ENCODE measurements at regions not wholly inside any gene's neighbourhood (a gene's known extent, or its start where the extent isn't known, plus 50 kb on each side); places are given as distances from the start of the nearest gene placed in this dataset.

DNA sequence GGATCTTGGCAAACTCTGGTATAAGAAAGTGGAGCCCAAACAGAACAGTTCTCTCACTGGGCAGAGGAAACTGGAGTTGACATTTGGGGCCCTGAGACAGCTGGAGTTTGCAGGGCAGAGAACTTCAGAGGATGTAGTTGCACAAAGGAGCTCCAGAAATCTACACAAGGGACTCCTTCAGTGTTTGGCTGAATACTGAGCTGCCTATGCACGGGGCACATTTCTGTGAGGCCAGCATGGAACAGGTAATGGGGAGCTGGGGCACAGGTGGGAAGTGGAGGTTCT is 169.3 kb downstream of the ANKRD60 start:
- Histone ChIP-seq H3K27me3 (no peaks in the 10 kb centered on the region), H3K9me3 (peaks cover 0 to 12% (median 5%) of the 10 kb centered on the region in 4 donors), H3K4me3 (no peak overlapping the region), H3K27ac (no peak overlapping the region), H3K4me1 (peaks cover 0 to 16% (median 5%) of the 10 kb centered on the region in 4 donors), H3K36me3 (no peaks in the 10 kb centered on the region)
- DNase-seq (ENCODE audit: low spot score in 2 of 2): no peak
- TF ChIP-seq EP300 (IDR thresholded peaks at IDR 0.05) (no peak), POLR2A (IDR thresholded peaks at IDR 0.05) (no peak)
- TF ChIP-seq, protein P1, sequence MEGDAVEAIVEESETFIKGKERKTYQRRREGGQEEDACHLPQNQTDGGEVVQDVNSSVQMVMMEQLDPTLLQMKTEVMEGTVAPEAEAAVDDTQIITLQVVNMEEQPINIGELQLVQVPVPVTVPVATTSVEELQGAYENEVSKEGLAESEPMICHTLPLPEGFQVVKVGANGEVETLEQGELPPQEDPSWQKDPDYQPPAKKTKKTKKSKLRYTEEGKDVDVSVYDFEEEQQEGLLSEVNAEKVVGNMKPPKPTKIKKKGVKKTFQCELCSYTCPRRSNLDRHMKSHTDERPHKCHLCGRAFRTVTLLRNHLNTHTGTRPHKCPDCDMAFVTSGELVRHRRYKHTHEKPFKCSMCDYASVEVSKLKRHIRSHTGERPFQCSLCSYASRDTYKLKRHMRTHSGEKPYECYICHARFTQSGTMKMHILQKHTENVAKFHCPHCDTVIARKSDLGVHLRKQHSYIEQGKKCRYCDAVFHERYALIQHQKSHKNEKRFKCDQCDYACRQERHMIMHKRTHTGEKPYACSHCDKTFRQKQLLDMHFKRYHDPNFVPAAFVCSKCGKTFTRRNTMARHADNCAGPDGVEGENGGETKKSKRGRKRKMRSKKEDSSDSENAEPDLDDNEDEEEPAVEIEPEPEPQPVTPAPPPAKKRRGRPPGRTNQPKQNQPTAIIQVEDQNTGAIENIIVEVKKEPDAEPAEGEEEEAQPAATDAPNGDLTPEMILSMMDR (IDR thresholded peaks at IDR 0.05): no peak
- 45 to 69% methylated on average over 1 of the region's 1 CpG for WGBS, 2 donors

DNA sequence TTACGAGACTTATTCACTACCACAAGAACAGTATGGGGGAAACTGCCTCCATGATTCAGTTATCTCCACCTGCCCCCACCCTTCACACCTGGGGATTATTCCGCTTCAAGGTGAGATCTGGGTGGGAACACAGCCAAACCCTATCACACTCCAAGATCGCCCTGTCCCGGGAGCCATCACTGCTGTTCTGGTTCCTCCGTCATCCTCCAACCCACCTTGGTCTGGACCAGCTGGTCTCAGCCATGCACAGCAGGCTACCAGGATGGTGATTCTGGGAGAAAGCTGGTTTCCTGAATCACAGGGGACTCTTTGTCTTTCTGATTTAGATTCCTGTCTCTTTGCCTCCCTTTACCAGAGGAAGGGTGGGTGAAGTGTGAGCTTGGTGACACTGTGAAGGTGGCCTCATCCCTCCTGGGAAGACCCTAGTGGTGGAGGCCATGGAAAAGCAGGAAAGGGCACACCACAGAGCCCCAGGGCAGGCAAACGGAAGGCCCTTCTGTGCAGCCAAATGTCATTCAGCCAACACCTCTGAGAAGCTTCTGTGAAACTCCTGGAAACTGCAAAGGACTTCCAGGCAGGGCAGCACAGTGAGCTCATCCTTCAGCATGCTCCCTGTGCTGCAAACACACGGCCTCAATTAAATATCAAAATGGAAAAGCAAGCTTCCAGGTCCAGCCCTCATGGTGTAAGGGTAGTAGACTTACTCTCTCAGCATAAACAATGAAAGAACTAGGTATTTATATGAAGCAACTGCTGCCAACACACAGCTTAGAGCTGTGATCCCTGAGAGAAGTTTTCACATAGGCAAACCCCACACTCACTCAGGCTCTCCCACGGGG is 169.8 kb downstream of the ANKRD60 start:
- peaks cover 0 to 22% (median 5%) of the 10 kb centered on the region in 4 donors for H3K4me1 ChIP-seq
- no peak overlapping the region for H3K27ac ChIP-seq
- no peaks in the 10 kb centered on the region for H3K36me3 ChIP-seq
- peaks cover 0 to 10% (median 5%) of the 10 kb centered on the region in 4 donors for H3K9me3 ChIP-seq
- H3K4me3 ChIP-seq: no peak overlapping the region
- no peaks in the 10 kb centered on the region for H3K27me3 ChIP-seq
- no peak for DNase-seq (ENCODE audit: low spot score in 2 of 2)
- TF ChIP-seq EP300 (IDR thresholded peaks at IDR 0.05): no peak
- TF ChIP-seq, protein P1 (IDR thresholded peaks at IDR 0.05): no peak
- no peak for TF ChIP-seq POLR2A (IDR thresholded peaks at IDR 0.05)
- 73 to 76% methylated on average over 8 of the region's 8 CpGs for WGBS, 2 donors

DNA sequence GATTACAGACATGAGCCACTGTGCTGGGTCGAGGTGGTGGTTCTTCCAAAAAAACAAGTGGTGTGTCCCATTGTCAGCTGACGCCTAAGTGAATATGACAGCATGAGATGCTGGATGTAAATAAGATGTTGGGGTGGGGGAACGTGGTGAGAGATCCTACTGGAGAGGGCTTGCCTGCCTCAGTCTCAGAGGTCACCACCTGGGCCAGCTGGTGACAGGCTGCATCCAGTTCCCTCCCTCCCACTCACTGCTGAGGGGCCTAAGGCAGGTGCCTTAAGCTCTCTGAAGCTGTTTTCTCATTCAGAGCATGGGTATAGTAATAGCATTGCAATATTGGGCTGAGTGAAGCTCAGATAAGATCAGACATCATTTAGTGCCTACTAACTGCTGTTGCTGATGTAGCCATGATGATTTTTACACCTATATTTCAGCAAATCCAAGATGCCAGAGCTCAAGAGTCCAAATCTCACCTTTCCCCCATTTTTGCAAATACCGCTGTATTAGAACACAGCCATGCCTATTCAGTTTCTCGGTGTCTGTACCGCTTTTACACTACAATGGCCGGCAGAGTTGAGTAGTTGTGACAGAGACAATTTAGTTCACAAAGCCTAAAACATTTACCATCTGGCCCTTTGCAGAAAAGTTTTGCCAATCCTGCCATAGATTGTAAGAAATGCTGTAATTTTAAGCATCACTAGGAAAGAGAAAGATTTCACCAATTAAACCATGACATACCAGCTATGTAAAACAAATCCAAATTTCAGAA is 171.3 kb downstream of the ANKRD60 start:
- H3K36me3 ChIP-seq: no peaks in the 10 kb centered on the region
- peaks cover 0 to 24% (median 5%) of the 10 kb centered on the region in 4 donors for H3K4me1 ChIP-seq
- TF ChIP-seq, protein P1 (IDR thresholded peaks at IDR 0.05): no peak
- no peak for TF ChIP-seq EP300 (IDR thresholded peaks at IDR 0.05)
- TF ChIP-seq POLR2A (IDR thresholded peaks at IDR 0.05): no peak
- H3K9me3 ChIP-seq: peaks cover 0 to 2% (median under 1%) of the 10 kb centered on the region in 4 donors
- no peak overlapping the region for H3K4me3 ChIP-seq
- no peaks in the 10 kb centered on the region for H3K27me3 ChIP-seq
- WGBS, 2 donors: 91 to 96% methylated on average over 7 of the region's 7 CpGs
- H3K27ac ChIP-seq: no peak overlapping the region
- DNase-seq (ENCODE audit: low spot score in 2 of 2): no peak

DNA sequence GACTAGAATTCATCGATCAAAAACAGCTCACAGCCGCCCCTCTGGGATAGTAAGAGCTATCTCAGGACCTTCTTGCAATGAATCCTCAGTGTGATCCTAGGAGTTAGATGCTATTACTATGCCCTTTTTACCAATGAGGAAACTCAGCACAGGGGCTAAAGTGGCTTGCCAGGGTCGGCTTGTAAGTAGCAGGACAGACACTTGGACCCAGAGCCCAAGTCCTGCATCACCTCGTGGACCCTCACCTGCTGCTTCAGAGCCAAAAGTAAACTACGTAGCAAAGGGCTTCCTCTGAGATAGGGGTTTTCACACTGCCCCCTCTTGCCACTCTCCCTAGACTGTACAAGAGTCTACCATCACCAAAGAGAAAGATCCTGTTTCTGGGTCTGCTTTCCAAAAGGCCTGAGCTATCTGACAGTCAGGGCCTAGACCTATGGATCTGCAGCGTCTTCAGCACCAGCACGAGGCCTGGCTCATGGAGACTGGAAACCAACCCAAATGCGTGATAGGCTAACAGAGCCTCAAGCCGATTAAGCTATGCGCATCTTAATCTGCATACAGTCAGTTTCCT is 172.3 kb downstream of the ANKRD60 start:
- WGBS, 2 donors: 93 to 95% methylated on average over 10 of the region's 10 CpGs
- no peak for DNase-seq (ENCODE audit: low spot score in 2 of 2)

More for the DNA sequence above, 172.3 kb downstream of the ANKRD60 start:
- Histone ChIP-seq H3K36me3 (no peaks in the 10 kb centered on the region), H3K27ac (no peak overlapping the region), H3K9me3 (peaks cover 0 to 3% (median 1%) of the 10 kb centered on the region in 4 donors), H3K4me1 (peaks cover 0 to 24% (median 5%) of the 10 kb centered on the region in 4 donors), H3K27me3 (no peaks in the 10 kb centered on the region), H3K4me3 (no peak overlapping the region)
- TF ChIP-seq, protein P1 (IDR thresholded peaks at IDR 0.05): no peak
- TF ChIP-seq EP300 (IDR thresholded peaks at IDR 0.05) (no peak), POLR2A (IDR thresholded peaks at IDR 0.05) (no peak)

All from tibial nerve (tissue), 4 donors.